HG02840 (cell line): ENCODE measurements at regions not wholly inside any gene's neighbourhood (a gene's known extent, or its start where the extent isn't known, plus 50 kb on each side); places are given as distances from the start of the nearest gene placed in this dataset.
"Not testable (repeated sequence)": the region's sequence is repeated elsewhere in the genome, so short reads cannot be mapped to it uniquely, and the experiment has no call there.

Source experiments
- ATAC-seq: cut with Tn5 transposase; IDR thresholded peaks from one replicate; pipeline ENCODE4 v1.9.1; 2021; ENCODE audit warnings: mild to moderate bottlenecking, moderate library complexity, moderate number of reproducible peaks; ENCODE audit not compliant: unreplicated experiment, low FRiP score

DNA sequence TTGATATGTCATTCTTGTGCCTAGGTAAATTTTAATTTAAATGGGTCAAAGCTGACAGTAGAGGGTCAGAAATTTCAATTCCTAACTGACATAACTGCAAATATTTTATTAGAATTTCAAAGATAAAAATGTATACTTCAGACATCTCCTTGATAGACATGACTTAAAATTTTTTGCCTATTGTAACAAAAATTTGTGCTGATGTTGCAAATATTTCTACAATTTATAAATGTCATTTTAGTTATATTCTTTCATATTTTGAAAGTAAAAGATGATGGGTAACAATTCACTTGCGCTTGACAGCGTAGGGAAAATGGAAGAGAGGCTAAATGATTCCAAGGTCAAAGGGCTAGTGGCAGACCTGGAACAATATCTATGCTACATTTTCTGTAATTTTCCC lies 220.3 kb upstream of the ST8SIA4 start:
- ATAC-seq: no peak

DNA sequence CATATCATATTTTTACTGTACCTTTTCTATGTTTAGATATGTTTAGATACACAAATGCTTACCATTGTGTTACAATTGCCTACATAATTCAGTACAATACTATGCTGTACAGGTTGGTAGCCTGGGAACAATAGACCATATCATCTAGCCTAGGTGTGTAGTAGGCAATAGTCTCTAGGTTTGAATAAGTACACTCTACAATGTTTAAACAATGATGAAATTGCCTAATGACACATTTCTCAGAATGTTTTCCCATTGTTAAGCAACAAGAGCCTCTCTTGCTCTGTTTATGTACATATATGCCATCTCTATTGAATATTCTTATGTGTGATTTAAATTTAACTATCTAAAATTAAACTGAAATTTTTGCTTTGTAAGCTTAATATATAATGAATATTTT lies 209.6 kb upstream of the ST8SIA4 start:
- ATAC-seq: no peak

DNA sequence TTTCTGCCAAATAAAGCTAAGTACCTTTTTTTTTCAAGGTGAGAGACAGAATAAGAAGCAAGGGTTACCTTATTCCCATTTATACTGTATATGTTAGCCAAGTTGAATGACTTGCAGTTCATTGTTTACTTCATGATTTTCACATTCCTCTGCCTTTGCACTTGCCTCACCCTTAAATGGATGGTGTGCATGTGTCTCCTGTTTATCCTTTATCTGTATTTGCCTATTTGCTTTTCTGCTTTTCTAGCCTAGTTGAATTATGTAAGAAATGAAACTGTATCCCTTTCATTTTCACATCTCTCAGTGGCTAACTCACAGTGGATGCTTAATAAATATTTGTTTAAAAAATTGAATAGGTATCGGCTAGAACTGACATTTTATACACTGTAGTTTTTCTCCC lies 200.8 kb upstream of the ST8SIA4 start:
- no peak for ATAC-seq

DNA sequence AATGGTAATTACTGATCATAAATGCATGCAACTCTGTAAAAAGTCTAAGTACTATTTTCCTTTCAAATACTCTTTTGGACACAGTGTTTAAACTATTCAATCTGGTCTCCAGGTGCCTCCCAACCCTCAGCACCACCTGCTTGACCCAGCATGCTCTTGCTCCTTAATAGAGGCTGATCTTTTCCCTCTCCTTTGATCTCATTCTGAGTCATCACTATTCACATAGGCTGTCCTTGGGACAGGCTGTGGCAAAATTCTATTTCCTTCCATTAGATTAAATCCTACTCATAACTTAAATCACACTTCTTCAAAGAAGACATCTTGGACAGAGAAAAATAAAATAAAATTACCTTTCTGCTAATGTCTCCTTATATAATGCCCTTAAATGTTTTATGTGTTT lies 199.4 kb upstream of the ST8SIA4 start:
- no peak for ATAC-seq

DNA sequence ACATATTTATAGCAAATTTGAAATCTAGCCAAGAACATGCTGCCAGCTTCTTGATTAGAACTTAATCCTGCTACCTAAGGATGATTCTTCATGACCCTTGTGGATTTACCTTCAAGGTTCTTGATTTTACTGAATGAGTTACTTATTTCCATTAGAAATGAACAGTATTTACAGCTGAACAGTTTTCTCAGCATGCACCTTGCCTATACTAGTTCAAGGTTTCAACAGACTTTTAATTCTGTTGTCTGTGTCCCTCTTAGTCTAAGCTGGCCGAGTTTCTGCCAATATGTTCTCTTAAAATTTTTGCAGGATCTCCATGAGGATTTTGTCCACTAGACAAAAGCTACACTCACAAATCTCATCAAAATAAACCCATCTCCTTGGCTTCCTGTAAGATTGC lies 188.8 kb upstream of the ST8SIA4 start:
- no peak for ATAC-seq

DNA sequence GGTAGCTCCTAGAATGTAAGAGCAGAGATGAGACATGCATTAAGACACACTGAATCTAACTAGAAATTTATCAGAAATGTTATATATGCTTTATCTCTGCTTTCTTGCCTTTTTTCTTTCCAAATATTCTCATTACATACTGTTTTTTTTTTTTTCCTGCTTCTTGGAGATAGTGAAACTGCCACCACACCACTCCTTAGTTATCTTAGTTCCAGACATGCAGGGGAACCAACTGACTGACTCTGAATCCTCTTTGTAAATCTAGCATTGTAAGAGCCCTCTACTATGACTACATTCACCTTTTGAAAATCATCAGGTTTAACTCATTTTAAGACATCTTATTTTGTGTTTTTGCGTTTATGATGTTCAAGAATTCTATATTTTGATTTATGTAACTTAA lies 181.3 kb upstream of the ST8SIA4 start:
- no peak for ATAC-seq

DNA sequence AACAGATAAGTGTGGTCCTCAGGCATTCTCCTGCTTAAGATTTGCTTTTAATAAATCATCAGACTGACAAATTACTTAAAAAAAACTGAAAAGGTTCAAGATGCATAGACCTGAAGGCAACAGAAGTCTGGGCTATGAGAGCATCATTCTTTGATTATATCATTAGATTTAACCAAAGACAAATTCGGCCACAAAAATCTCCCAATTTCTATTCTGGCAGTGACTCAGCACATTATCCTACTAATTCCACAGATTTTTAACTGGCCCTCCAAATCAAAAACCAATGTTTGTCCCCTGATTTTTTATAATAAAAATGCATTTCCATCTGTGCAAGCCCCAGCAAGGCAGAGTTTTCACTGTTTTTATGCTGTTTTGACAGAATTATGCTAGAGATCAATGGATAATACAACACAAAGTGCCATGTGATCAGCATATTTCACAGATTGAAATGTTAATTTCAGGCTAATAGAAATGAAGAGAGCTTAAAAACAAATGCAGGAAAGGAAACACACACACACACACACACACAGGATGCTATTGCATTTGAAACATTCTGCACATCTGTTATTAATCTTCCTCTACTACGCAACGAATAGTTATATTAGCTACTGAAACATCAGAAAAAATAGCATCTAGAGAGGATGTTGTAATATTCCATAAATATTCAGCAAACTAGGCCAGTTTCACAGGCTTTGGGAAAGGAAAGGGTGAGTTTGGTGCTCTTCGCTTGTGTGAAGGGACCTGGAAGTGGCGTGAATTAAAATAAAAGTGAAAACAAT lies 177.6 kb upstream of the ST8SIA4 start:
- ATAC-seq: no peak

DNA sequence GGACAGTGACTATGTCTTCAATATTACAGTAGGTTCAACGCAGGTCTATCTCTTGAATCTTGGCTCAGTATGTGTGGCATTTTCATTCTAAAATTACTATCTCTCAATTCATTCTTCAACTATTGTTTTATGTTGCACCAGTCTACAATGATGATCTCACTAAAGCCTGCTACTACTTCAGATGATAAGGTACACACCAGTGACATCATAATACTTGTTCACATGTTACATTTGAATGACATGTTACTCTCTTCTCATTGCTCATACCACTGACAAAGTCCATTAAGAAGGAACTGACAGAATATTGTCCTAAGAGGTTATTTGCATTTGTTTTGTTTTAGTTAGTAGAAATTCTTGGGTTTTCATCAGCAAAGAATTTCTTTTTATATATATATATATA lies 165.2 kb upstream of the ST8SIA4 start:
- ATAC-seq: no peak

DNA sequence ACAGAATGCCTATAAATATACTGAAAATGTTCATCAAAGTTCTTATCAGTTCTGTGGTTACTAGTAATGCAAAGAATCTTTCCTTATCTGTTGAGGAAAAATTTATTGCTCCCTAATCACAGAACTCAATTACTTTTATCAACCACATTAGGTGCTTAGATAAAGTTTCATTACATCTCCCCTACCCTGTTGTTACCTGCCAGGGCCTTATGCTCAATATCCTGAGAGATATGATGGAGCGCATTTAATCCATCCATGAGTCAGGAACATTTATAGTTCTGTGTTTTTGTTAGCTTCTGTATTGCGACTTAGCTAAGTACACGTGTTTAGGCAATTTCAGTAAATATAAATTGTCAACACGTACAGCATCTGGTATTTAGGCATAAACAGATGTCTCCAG lies 164.3 kb upstream of the ST8SIA4 start:
- no peak for ATAC-seq

DNA sequence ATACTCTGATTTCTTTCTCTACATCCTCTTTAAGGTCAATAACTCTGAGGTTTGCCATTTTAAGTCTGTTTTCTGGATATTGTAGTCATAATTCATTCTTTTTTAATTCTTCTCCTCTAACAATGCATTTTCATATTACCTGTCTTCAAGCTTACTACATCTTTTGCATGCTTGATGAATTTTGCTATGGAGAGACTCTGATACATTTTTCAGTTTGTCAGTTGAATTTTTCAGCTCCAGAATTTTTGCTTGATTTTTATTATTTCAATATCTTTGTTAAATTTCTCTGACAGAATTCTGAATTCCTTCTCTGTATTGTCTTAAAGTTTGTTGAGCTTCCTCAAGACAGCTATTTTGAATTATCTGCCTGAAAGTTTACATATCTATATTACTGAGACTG lies 159.8 kb upstream of the ST8SIA4 start:
- ATAC-seq: no peak

DNA sequence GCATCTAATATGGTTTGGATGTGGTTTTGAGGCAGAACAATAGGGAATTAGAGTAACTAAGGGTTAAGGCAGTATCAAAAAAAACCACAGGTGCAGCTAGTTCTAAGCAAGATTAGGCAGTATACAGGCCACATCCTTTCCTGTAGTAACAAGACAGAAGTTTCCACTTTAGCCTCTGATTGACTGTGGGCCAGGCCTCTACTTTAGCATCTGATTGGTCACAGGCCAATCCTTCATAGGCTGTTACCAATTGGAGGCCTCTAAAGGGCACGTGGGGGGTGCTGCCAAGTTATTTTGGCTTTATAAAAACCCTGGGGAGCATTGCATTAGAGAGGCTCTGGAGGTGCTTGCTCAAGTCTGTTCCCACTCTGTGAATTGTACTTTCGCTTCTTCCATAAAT lies 144.1 kb upstream of the ST8SIA4 start:
- ATAC-seq: no peak

DNA sequence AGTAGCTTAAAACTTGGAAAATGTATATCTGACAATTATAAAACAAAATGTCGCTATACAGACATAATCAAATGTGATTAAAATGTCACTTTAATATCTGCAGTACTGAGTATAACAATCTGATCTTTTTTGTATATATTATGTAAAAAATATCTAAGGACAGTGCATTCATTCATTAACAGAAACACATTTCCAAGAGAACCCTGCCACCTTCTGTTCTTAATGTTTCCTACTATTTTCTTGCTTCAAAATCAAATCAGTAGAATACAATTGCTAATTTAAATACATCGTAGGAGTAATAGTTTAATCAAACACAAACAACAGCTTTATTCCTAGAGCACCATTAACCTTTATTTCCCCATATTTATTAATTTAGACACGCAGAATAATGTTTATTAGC lies 142.6 kb upstream of the ST8SIA4 start:
- no peak for ATAC-seq

DNA sequence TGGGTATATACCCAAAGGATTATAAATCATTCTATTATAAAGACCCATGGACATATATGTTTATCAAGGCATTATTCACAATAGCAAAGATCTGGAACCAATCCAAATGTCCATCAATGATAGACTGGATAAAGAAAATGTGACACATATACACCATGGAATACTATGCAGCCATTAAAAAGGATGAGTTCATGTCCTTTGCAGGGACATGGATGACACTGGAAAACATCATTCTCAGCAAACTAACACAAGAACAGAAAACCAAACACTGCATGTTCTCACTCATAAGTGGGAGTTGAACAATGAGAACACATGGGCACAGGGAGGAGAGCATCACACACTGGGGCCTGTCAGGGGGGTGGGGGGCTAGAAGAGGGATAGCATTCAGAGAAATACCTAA lies 136.9 kb upstream of the ST8SIA4 start:
- not testable (repeated sequence) for ATAC-seq

DNA sequence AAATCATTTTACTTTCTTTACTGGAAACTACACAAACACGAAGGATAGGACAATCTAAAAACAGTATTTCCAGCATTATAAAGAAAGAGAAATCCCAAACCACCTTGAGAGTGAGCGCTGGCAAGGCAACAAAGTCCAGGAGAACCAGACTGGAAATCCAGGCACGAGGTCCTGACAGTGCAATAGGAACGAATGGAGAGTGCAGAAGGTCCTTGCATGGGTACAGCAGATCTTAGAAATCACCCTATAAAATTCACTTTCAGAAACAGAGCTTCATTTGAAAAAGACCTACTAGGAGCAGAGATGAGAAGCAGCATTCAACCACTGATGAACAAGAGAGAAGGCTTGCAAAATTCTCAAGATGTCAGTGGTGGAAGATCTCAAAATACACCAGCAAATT lies 133.7 kb upstream of the ST8SIA4 start:
- ATAC-seq: no peak

DNA sequence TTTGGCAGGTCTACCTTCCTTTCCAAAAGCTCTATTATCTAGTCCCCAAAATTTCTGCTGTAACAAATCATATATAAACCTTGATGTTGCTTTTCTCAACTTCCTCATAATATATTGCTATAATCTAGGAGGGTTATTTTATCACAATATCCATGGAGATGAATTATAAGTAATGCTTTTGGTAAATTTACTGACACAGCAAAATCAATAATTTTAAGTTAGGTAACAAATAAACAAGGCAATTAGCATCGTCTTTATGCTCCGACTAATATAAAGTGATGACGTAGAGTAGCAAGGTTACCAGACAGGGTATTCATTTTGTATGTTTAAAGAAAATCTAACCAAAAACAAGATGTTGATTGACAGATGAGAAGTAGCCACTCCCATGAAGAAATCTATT lies 132.3 kb upstream of the ST8SIA4 start:
- ATAC-seq: no peak

DNA sequence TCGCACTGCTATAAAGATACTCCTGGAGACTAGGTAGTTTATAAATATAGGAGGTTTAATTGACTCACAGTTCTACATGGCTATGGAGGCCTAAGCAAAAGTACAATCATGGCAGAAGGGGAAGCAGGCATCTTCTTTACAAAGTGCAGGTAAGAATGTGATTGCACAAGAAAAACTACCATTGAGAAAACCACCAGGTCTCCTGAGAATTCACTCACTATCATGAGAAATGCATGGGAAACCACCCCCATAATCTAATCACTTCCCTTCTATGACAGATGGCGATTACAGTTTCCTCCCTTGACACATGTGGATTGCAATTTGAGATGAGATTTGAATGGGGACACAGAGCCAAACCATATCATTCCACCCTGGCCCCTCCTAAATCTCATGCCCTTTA lies 121.2 kb upstream of the ST8SIA4 start:
- ATAC-seq: no peak

DNA sequence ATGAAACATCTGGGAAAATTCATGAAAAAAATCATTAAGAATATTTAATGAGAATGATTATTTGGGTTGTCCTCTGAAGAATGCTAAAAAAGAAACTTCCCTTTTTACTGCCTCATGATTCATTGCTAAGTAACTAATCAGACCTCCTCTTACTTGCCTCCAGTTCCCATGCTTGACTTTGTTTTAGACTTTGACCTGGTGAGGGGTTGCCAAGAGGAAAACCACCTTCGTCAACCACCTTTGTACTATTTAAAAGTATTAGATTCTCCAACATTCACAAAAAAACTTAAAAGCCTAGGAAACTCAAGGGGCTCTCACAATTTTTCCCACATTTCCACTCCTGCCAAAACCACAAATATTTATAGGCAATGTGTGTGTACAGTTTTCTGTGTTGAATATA lies 115.2 kb upstream of the ST8SIA4 start:
- ATAC-seq: no peak

DNA sequence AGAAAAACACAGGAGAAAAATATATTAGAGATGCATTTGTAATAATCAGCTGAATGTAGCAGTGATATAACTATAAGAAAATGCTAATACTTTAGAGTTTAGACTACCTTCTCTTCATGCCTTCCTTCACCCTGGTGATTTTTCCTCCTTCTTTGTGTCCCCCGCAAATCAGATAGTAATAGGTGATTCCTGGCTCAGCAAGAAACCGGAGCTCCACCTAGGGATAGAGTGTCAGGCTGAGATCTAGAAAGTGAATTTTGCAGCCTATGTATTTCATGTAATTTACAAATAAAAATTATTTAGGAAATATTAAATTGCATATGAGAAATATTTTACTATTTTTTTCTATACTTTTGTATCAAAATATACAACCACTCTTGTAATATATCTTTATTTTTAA lies 109.8 kb upstream of the ST8SIA4 start:
- ATAC-seq: no peak

DNA sequence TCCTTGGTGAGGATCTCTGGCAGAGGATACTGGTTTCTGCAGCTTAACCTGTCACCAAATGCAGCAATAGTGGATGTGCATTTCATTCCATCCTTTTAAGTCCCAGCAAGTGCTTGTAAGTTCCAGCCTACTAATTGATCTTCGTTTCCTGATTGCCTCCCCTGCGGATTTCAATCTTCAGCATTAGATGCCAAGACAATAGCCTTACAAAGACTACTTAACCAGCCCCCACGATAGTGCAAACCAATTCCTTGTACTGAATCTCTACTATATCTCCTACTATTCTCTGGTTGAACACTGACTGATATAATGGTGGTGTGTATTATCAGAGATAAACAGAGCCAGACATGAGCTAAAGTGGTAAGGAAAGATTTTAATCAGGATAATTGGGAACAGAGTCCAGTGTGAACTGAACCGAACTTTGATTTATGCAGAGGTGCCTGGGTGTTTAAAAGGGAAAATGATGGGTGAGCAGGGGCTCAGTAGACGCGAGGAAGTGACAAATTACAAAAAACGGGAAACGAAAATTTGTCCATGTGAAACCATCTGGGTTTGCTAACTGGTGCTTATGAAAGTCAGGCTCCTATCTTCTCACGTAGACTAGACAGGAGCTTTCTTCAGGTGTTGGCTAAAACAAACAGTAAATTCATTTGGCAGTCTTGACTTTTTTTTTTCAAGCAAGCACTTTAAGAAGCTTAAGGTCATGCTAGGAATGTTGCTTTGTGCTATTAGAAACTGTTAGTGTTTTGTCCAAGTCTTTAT lies 106.9 kb upstream of the ST8SIA4 start:
- ATAC-seq: peak; percentile 94

DNA sequence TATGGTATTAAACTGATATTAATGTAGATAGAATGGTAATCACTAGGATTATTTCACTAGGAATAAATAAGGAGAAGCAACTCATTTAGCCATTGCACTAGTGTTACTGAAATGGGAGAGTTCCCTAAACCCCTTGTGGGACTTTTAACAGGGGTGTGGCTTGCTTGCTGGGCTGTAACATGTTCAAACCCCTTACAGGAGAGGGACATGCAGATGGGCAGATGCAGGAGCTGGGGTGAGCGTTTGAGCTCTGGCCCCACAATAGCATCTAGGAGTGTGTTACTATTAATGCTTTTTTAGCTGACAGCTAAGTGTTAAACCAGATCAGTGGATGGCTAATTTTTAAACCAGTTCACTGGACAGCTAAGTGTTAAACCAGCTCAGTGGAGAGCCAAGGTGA lies 89.3 kb upstream of the ST8SIA4 start:
- ATAC-seq: no peak

DNA sequence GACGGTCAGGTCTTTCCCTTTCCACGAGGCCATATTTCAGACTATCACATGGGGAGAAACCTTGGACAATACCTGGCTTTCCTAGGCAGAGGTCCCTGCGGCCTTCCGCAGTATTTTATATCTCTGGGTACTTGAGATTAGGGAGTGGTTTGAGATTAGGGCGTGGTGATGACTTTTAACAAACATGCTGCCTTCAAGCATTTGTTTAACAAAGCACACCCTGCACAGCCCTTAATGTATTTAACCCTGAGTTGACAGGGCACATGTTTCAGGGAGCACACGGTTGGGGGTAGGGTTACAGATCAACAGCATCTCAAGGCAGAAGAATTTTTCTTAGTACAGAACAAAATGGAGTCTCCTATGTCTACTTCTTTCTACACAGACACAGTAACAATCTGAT lies 80.5 kb upstream of the ST8SIA4 start:
- not testable (repeated sequence) for ATAC-seq

DNA sequence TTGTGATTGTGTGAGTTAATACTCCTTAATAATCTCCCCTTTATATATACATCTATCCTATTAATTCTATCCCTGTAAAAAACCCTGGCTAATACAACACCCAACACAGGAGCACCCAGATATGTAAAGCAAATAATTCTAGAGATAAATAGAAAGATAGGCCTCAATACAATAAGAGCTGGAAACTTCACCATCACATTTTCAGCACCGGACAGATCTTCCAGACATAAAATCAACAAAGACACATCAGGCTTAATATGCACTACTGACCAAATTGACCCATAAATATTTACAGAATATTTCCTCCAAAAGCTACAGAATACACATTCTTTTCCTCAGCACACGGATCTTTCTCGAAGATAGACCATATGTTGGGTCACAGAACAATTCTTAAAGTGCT lies 71.0 kb upstream of the ST8SIA4 start:
- ATAC-seq: no peak
